CD14-positive monocyte (primary cell): ENCODE measurements at regions not wholly inside any gene's neighbourhood (a gene's known extent, or its start where the extent isn't known, plus 50 kb on each side); places are given as distances from the start of the nearest gene placed in this dataset.

Experiments
- DNase-seq, 3 donors: peaks; one replicate each; pipeline ENCODE4 v3.0.0-alpha.2; 2011 to 2022
- H2AFZ ChIP-seq: 2 replicates; pipeline ENCODE4 v1.6.0; 2012; ENCODE audit warnings: mild to moderate bottlenecking, low read depth, low read length, inconsistent platforms; ENCODE audit not compliant: insufficient read depth, poor library complexity, severe bottlenecking
- H3K27ac ChIP-seq, 2 donors: 1 replicate in 1 of 2; 2 replicates in 1 of 2; pipeline ENCODE4 v1.5.1; 2012 to 2013; ENCODE audit warnings: low read length in 2 of 2, control low read depth in 1 of 2, inconsistent platforms in 1 of 2, low read depth in 1 of 2, mild to moderate bottlenecking in 1 of 2
- H3K27me3 ChIP-seq, 2 donors: one replicate each; pipeline versions ENCODE4 v1.6.0 to v1.6.1; 2011 to 2013; ENCODE audit warnings: low read length in 2 of 2; ENCODE audit not compliant: control insufficient read depth in 2 of 2, insufficient read depth in 2 of 2
- H3K36me3 ChIP-seq, 2 donors: replicated peaks in 1 of 2; 1 replicate in 1 of 2; 2 replicates in 1 of 2; pipeline versions ENCODE4 v1.5.1 to v1.6.1; 2012 to 2013; ENCODE audit warnings: low read length in 2 of 2, control low read depth in 1 of 2, inconsistent platforms in 1 of 2, mild to moderate bottlenecking in 1 of 2; ENCODE audit not compliant: insufficient read depth in 2 of 2, control insufficient read depth in 1 of 2
- H3K4me1 ChIP-seq, 2 donors: 1 replicate in 1 of 2; 2 replicates in 1 of 2; pipeline versions ENCODE4 v1.5.1 to v1.6.1; 2012 to 2013; ENCODE audit warnings: low read length in 2 of 2, control low read depth in 1 of 2, inconsistent platforms in 1 of 2, mild to moderate bottlenecking in 1 of 2, moderate library complexity in 1 of 2; ENCODE audit not compliant: insufficient read depth in 2 of 2, control insufficient read depth in 1 of 2
- H3K4me2 ChIP-seq: replicated peaks from 2 replicates; pipeline ENCODE3; 2012; ENCODE audit warnings: low read length, moderate library complexity, mild to moderate bottlenecking; ENCODE audit not compliant: poor library complexity, severe bottlenecking; ENCODE audit errors: extremely low read depth
- H3K4me3 ChIP-seq, 3 experiments: fragments of 200-600 bp in 1 of 3; sonication (generic) in 1 of 3; replicated peaks in 1 of 3; 1 replicate in 2 of 3; 2 replicates in 1 of 3; pipeline ENCODE4 v1.5.1; 2011 to 2013; ENCODE audit warnings: low read length in 3 of 3, mild to moderate bottlenecking in 3 of 3, control low read depth in 2 of 3, low read depth in 2 of 3, inconsistent platforms in 1 of 3, moderate library complexity in 1 of 3
- H3K79me2 ChIP-seq: 2 replicates; pipeline ENCODE4 v1.6.0; 2012; ENCODE audit warnings: mild to moderate bottlenecking, control low read depth, inconsistent platforms, low read length, moderate library complexity; ENCODE audit not compliant: insufficient read depth
- H3K9ac ChIP-seq: 2 replicates; pipeline ENCODE4 v1.6.0; 2017; ENCODE audit warnings: low read length, mild to moderate bottlenecking; ENCODE audit not compliant: insufficient read depth, poor library complexity, severe bottlenecking
- H3K9me3 ChIP-seq, 2 donors: replicated peaks in 1 of 2; 1 replicate in 1 of 2; 2 replicates in 1 of 2; pipeline versions ENCODE4 v1.5.1 to v1.6.1; 2012 to 2013; ENCODE audit warnings: low read length in 2 of 2, control low read depth in 1 of 2; ENCODE audit not compliant: control insufficient read depth in 1 of 2, insufficient read depth in 1 of 2
- H4K20me1 ChIP-seq: 2 replicates; pipeline ENCODE4 v1.6.0; 2012; ENCODE audit warnings: mild to moderate bottlenecking, low read length, control low read depth, moderate library complexity; ENCODE audit not compliant: insufficient read depth
- H3K27ac Mint-ChIP-seq, 7 donors: one replicate each; pipeline ENCODE4 v1.8.0; 2020; ENCODE audit warnings: mild to moderate bottlenecking in 7 of 7, mixed read lengths in 7 of 7, moderate library complexity in 6 of 7, inconsistent platforms in 2 of 7
- H3K27me3 Mint-ChIP-seq, 3 donors: one replicate each; pipeline ENCODE4 v1.8.0; 2021 to 2022; ENCODE audit warnings: low read depth in 3 of 3, mild to moderate bottlenecking in 3 of 3, mixed read lengths in 3 of 3, moderate library complexity in 3 of 3, inconsistent platforms in 1 of 3
- H3K36me3 Mint-ChIP-seq, 2 donors: one replicate each; pipeline ENCODE4 v1.8.0; 2020; ENCODE audit warnings: mixed read lengths in 2 of 2, inconsistent platforms in 1 of 2, mild to moderate bottlenecking in 1 of 2
- H3K4me1 Mint-ChIP-seq: one replicate; pipeline ENCODE4 v1.8.0; 2020; ENCODE audit warnings: mild to moderate bottlenecking, mixed read lengths
- H3K4me3 Mint-ChIP-seq, 2 donors: one replicate each; pipeline ENCODE4 v1.8.0; 2020; ENCODE audit warnings: mild to moderate bottlenecking in 2 of 2, mixed read lengths in 2 of 2, moderate library complexity in 1 of 2
- H3K9me3 Mint-ChIP-seq, 7 donors: one replicate each; pipeline ENCODE4 v1.8.0; 2020 to 2022; ENCODE audit warnings: mixed read lengths in 7 of 7, mild to moderate bottlenecking in 6 of 7, moderate library complexity in 6 of 7, inconsistent platforms in 2 of 7
- WGBS: methylation state at CpG from one replicate; pipeline ENCODE4 v1.1.5; 2013; ENCODE audit warnings: missing lambda C conversion rate; ENCODE audit not compliant: insufficient coverage; 5-methylcytosine and 5-hydroxymethylcytosine counted together
- intact Hi-C, 2 donors: fragments of 100-400 bp; cut with micrococcal nuclease; formaldehyde crosslinking; loops; one replicate each; pipeline versions ENCODE4 v1.15.0 to v1.15.1; 2023
- TF ChIP-seq, protein P1 (sequence below): fragments of 200-600 bp; IDR thresholded peaks from one replicate; pipeline ENCODE4 v1.8.0; 2022; ENCODE audit warnings: antibody characterized with exemption, mild to moderate bottlenecking

DNA sequence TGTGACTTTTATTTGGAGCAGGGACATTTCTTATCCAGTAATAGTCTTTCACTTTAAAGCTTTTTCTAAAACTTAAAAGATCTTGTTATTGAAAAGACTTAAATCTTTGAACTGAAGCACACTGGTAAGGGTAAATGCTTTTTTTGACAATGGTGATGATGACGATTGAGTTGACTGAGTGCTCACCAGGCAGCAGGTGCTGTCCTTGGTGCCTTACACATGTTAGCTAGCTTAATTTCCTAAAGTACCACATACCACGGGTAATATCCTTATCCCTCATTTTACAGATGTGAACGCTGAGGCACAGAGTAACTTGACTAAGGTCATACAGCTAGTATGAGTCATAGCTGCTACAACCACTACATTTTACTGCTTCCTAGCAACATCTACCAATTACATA lies 200.0 kb downstream of the XPNPEP1 start:
- Histone ChIP-seq H2AFZ (no peak overlapping the region), H3K4me3 (no peak overlapping the region), H3K79me2 (no peaks in the 10 kb centered on the region), H3K4me1 (no peaks in the 10 kb centered on the region), H3K27ac (no peak overlapping the region), H3K4me2 (no peak overlapping the region), H3K27me3 (no peaks in the 10 kb centered on the region), H4K20me1 (no peaks in the 10 kb centered on the region), H3K36me3 (no peaks in the 10 kb centered on the region), H3K9ac (no peak overlapping the region), H3K9me3 (no peaks in the 10 kb centered on the region)
- Mint-ChIP-seq H3K36me3 (no peaks in the 10 kb centered on the region), H3K4me3 (no peak overlapping the region), H3K9me3 (peaks cover 0 to 10% (median 0%) of the 10 kb centered on the region in 7 donors), H3K4me1 (no peaks in the 10 kb centered on the region), H3K27ac (no peak overlapping the region), H3K27me3 (peaks cover 0 to 3% (median 2%) of the 10 kb centered on the region in 3 donors)
- TF ChIP-seq, protein P1, sequence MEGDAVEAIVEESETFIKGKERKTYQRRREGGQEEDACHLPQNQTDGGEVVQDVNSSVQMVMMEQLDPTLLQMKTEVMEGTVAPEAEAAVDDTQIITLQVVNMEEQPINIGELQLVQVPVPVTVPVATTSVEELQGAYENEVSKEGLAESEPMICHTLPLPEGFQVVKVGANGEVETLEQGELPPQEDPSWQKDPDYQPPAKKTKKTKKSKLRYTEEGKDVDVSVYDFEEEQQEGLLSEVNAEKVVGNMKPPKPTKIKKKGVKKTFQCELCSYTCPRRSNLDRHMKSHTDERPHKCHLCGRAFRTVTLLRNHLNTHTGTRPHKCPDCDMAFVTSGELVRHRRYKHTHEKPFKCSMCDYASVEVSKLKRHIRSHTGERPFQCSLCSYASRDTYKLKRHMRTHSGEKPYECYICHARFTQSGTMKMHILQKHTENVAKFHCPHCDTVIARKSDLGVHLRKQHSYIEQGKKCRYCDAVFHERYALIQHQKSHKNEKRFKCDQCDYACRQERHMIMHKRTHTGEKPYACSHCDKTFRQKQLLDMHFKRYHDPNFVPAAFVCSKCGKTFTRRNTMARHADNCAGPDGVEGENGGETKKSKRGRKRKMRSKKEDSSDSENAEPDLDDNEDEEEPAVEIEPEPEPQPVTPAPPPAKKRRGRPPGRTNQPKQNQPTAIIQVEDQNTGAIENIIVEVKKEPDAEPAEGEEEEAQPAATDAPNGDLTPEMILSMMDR = no peak
- intact Hi-C loops = no loop called here
- WGBS = 48% methylated on average over 2 of the region's 3 CpGs
- no peak for DNase-seq

DNA sequence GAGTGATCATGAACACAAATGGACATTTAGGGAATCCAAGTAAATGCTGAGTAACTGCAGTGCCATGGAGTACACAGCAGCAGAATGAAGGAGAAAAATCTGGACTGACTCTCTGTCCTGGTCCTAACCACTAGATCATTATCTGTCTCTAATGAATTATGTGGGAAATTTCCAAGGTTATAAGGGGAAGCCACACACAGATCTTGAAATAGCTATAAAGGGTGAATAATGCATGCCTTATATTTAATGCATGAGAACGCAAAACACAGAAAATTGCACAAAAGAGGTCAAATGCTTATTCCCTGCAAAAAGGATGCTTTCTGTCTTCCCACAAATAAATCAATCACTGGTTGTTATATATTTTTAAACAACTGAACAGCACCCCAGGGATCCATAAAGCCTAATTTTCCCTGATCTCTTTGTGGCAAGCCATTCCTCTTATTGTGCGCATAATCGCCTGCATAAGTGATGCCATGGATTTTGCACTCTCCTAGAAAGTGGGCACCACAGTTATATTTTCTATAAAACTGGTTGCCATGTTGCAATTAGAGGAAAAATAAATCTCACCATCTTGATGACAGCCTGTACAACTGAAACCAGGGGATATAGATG lies 201.8 kb downstream of the XPNPEP1 start:
- H3K27ac Mint-ChIP-seq = no peak overlapping the region
- WGBS = 100% methylated on average over 2 of the region's 3 CpGs

More for the DNA sequence above, 201.8 kb downstream of the XPNPEP1 start:
- Histone ChIP-seq H3K9ac (no peak overlapping the region), H3K4me3 (no peak overlapping the region), H3K4me2 (no peak overlapping the region), H3K27ac (no peak overlapping the region), H2AFZ (no peak overlapping the region), H3K9me3 (no peaks in the 10 kb centered on the region), H3K79me2 (no peaks in the 10 kb centered on the region), H3K27me3 (no peaks in the 10 kb centered on the region), H3K36me3 (no peaks in the 10 kb centered on the region), H3K4me1 (no peaks in the 10 kb centered on the region), H4K20me1 (no peaks in the 10 kb centered on the region)
- Mint-ChIP-seq H3K27me3 (peaks cover 0 to 3% (median 1%) of the 10 kb centered on the region in 3 donors), H3K4me1 (no peaks in the 10 kb centered on the region), H3K9me3 (peaks cover 0 to 6% (median 0%) of the 10 kb centered on the region in 7 donors), H3K36me3 (no peaks in the 10 kb centered on the region), H3K4me3 (no peak overlapping the region)
- DNase-seq = no peak
- intact Hi-C loops = no loop called here
- TF ChIP-seq, protein P1 = no peak
